Astrocyte of the spinal cord (primary cell): ENCODE measurements at regions not wholly inside any gene's neighbourhood (a gene's known extent, or its start where the extent isn't known, plus 50 kb on each side); places are given as distances from the start of the nearest gene placed in this dataset.

ENCODE experiments used
- DNase-seq: peaks from one replicate; pipeline ENCODE4 v3.0.0; 2011; ENCODE audit warnings: low read depth, low spot score
- H3K4me3 ChIP-seq: 2 replicates; pipeline ENCODE4 v1.5.1; 2011; ENCODE audit warnings: low read depth, mild to moderate bottlenecking, low read length, moderate library complexity
- CTCF ChIP-seq: IDR thresholded peaks from 2 replicates; pipeline ENCODE4 v1.5.1; 2012; ENCODE audit warnings: low read depth, mild to moderate bottlenecking, low read length, inconsistent platforms
- in situ Hi-C: cut with HindIII; loops from 2 replicates; pipeline ENCODE4 v1.10.0; 2017; ENCODE audit warnings: low sequenced_read_pairs

- H3K4me3 ChIP-seq = no peak overlapping the region
- TF ChIP-seq CTCF = no peak
- in situ Hi-C loops = no loop called here
- DNase-seq = no peak
Observed at GRCh38 chr3:4097801-4098200, 205.4 kb upstream of the SETMAR start.

- in situ Hi-C loops = no loop called here
- no peak overlapping the region for H3K4me3 ChIP-seq
- no peak for DNase-seq
- no peak for TF ChIP-seq CTCF
Observed at GRCh38 chr3:4099607-4100006, 203.6 kb upstream of the SETMAR start.

- in situ Hi-C loops = no loop called here
- no peak for DNase-seq
- no peak for TF ChIP-seq CTCF
- no peak overlapping the region for H3K4me3 ChIP-seq
Observed at GRCh38 chr3:4107430-4107829, 195.7 kb upstream of the SETMAR start.

- no peak overlapping the region for H3K4me3 ChIP-seq
Observed at GRCh38 chr3:4113811-4114522, 189.2 kb upstream of the SETMAR start.

GRCh38 chr3:4119119-4119518, 184.1 kb upstream of the SETMAR start:
- no peak overlapping the region for H3K4me3 ChIP-seq
- in situ Hi-C loops = no loop called here
- no peak for TF ChIP-seq CTCF
- no peak for DNase-seq

More at GRCh38 chr3:4113811-4114522, 189.2 kb upstream of the SETMAR start:
- in situ Hi-C loops = no loop called here
- no peak for DNase-seq
- no peak for TF ChIP-seq CTCF

- no peak for DNase-seq
- in situ Hi-C loops = no loop called here
- H3K4me3 ChIP-seq = no peak overlapping the region
- no peak for TF ChIP-seq CTCF
Observed at GRCh38 chr3:4125576-4125975, 177.6 kb upstream of the SETMAR start.
